HepG2 (cell line): ENCODE measurements at regions not wholly inside any gene's neighbourhood (a gene's known extent, or its start where the extent isn't known, plus 50 kb on each side); places are given as distances from the start of the nearest gene placed in this dataset.

Experiments used
- ARID3A ChIP-seq: IDR thresholded peaks from 2 replicates; pipeline ENCODE4 v1.6.1; 2012; ENCODE audit warnings: low read depth, low read length, improper control_type of control experiment
- ATM ChIP-seq: fragments of 450-650 bp; IDR thresholded peaks from 2 replicates; pipeline ENCODE4 v1.7.1; 2017; ENCODE audit warnings: mild to moderate bottlenecking, borderline replicate concordance
- CSRNP1 ChIP-seq: sonication (generic); formaldehyde crosslinking; IDR thresholded peaks from 2 replicates; pipeline ENCODE4 v1.8.1; 2023; ENCODE audit warnings: mild to moderate bottlenecking, missing genetic modification reagents
- HNF4G ChIP-seq, 2 experiments: sonication (generic) in 1 of 2; formaldehyde crosslinking in 1 of 2; IDR thresholded peaks; 2 replicates each; pipeline versions ENCODE4 v1.4.0 to v1.6.1; 2011 to 2020; ENCODE audit warnings: borderline replicate concordance in 2 of 2, low read depth in 2 of 2, mild to moderate bottlenecking in 2 of 2, low read length in 1 of 2, missing genetic modification reagents in 1 of 2, moderate library complexity in 1 of 2
- LBX2 ChIP-seq: sonication (generic); formaldehyde crosslinking; IDR thresholded peaks from 2 replicates; pipeline ENCODE4 v1.5.0; 2020; ENCODE audit warnings: missing genetic modification reagents, mild to moderate bottlenecking, borderline replicate concordance
- MIER2 ChIP-seq: IDR thresholded peaks from 2 replicates; pipeline ENCODE4 v1.6.1; 2016; ENCODE audit warnings: missing biosample characterization, missing genetic modification reagents
- MTA3 ChIP-seq: sonication (generic); formaldehyde crosslinking; IDR thresholded peaks from 2 replicates; pipeline ENCODE4 v1.4.0; 2020; ENCODE audit warnings: missing genetic modification reagents
- MTERF4 ChIP-seq: sonication (generic); formaldehyde crosslinking; IDR thresholded peaks from 2 replicates; pipeline ENCODE4 v1.8.0; 2023; ENCODE audit warnings: mild to moderate bottlenecking, missing genetic modification reagents
- NFIC ChIP-seq: IDR thresholded peaks from 2 replicates; pipeline ENCODE4 v1.6.1; 2012; ENCODE audit warnings: mild to moderate bottlenecking, low read length, inconsistent platforms
- RAD51 ChIP-seq: fragments of 450-650 bp; IDR thresholded peaks from 2 replicates; pipeline ENCODE4 v1.6.1; 2016; ENCODE audit warnings: borderline replicate concordance
- SALL1 ChIP-seq: sonication (generic); formaldehyde crosslinking; IDR thresholded peaks from 2 replicates; pipeline ENCODE4 v1.8.0; 2022; ENCODE audit warnings: mild to moderate bottlenecking, missing genetic modification reagents
- SIX1 ChIP-seq: sonication (generic); formaldehyde crosslinking; IDR thresholded peaks from 2 replicates; pipeline ENCODE4 v1.4.0; 2020; ENCODE audit warnings: missing genetic modification reagents, borderline replicate concordance
- SNAPC4 ChIP-seq: sonication (generic); formaldehyde crosslinking; IDR thresholded peaks from 2 replicates; pipeline ENCODE4 v1.4.0; 2020; ENCODE audit warnings: mild to moderate bottlenecking, missing genetic modification reagents
- SOX13 ChIP-seq, 3 experiments: fragments of 450-650 bp in 1 of 3; sonication (generic) in 1 of 3; formaldehyde crosslinking in 1 of 3; IDR thresholded peaks in 2 of 3; conservative IDR thresholded peaks in 1 of 3; 2 replicates each; pipeline versions ENCODE4 v1.5.0 to v1.6.1; 2016 to 2020; ENCODE audit warnings: antibody characterized with exemption in 1 of 3, mild to moderate bottlenecking in 1 of 3, missing compliant biosample characterization in 1 of 3, missing genetic modification reagents in 1 of 3, moderate library complexity in 1 of 3
- SOX6 ChIP-seq, 2 experiments: fragments of 450-650 bp in 1 of 2; sonication (generic) in 1 of 2; formaldehyde crosslinking in 1 of 2; IDR thresholded peaks; 2 replicates each; pipeline versions ENCODE4 v1.4.0 to v1.6.1; 2017 to 2020; ENCODE audit warnings: antibody characterized with exemption in 1 of 2, mild to moderate bottlenecking in 1 of 2, missing genetic modification reagents in 1 of 2
- ZBTB1 ChIP-seq: sonication (generic); formaldehyde crosslinking; IDR thresholded peaks from 2 replicates; pipeline ENCODE4 v1.4.0; 2020; ENCODE audit warnings: missing genetic modification reagents, borderline replicate concordance
- ZBTB7B ChIP-seq: sonication (generic); formaldehyde crosslinking; IDR thresholded peaks from 2 replicates; pipeline ENCODE4 v1.4.0; 2020; ENCODE audit warnings: missing genetic modification reagents

GRCh38 chr2:74767618-74768017 is 66.3 kb upstream of the HK2 start (continued):
- TF ChIP-seq SOX6 (IDR thresholded peaks at IDR 0.05) (no peak), SOX6 (CRISPR knock-in tag; IDR thresholded peaks at IDR 0.05) (peak; percentile 43; the same call in 1 of the 2 replicates), MTERF4 (CRISPR knock-in tag) (peak; percentile 53; the same call in 1 of the 2 replicates), SNAPC4 (no peak), ZBTB1 (CRISPR knock-in tag) (no peak), MTA3 (no peak), NFIC (peak; percentile 19; the same call in 1 of the 2 replicates), RAD51 (no peak), CSRNP1 (CRISPR knock-in tag) (no peak), ARID3A (peak; percentile 82), SALL1 (CRISPR knock-in tag) (peak; percentile 33; the same call in 1 of the 2 replicates), ZBTB7B (0 out of 2 replicates have a peak, but pooled peaks have one; percentile 16), ATM (no peak), SOX13 (IDR thresholded peaks at IDR 0.05) (no peak), SOX13 (CRISPR knock-in tag; conservative IDR thresholded peaks at IDR 0.05 in 1 of 2, IDR thresholded peaks at IDR 0.05 in 1 of 2) (peak in 1 of 2 experiments; percentile 72; a peak in 2 of 4 replicates), SIX1 (CRISPR knock-in tag) (no peak), LBX2 (CRISPR knock-in tag) (no peak), MIER2 (CRISPR knock-in tag) (0 out of 2 replicates have a peak, but pooled peaks have one; percentile 26), HNF4G (IDR thresholded peaks at IDR 0.05; ENCODE audit: borderline replicate concordance, low read depth, low read length) (no peak), HNF4G (CRISPR knock-in tag; IDR thresholded peaks at IDR 0.05; ENCODE audit: borderline replicate concordance, low read depth) (no peak)
